ENCODE measurements at regions not wholly inside any gene's neighbourhood (a gene's known extent, or its start where the extent isn't known, plus 50 kb on each side); places are given as distances from the start of the nearest gene placed in this dataset.

DNA sequence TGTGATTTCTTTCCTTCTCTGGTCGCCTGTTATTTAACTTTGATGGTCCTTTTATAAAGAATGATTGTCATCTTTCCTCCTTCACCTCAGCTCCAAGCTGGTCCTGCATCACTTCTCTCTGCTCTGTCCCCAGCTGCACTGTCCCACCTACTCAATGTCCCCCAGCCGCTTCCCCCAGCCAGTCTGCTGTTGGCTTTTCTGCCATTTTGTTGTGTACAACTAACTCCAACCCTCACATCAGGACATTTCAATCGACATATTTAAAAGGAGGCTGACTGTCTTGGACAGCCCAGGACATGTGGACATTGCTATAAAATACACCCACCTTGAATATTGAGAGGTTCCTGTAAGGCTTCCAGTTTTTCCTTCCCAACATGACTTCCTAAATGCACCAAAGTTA lies 193.8 kb upstream of the RGMA start:
- Histone ChIP-seq H3K79me2 (ENCODE audit: control insufficient read depth, insufficient read depth, low read length) (no peaks in the 10 kb centered on the region), H4K20me1 (replicated peaks; ENCODE audit: control insufficient read depth, insufficient read depth, low read length) (no peaks in the 10 kb centered on the region), H3K9me3 (replicated peaks; ENCODE audit: control insufficient read depth, insufficient read depth, low read depth, low read length) (no peaks in the 10 kb centered on the region), H3K4me1 (replicated peaks in 1 of 2; ENCODE audit: control insufficient read depth in 2 of 2, insufficient read depth in 2 of 2, low read length in 2 of 2) (no peaks in the 10 kb centered on the region), H3K27me3 (ENCODE audit: control insufficient read depth in 2 of 2, insufficient read depth in 2 of 2, low read length in 2 of 2) (peaks cover 6 to 20% of the 10 kb centered on the region in 2 experiments; a peak in 4 of 5 replicates), H2AFZ (ENCODE audit: low read depth, low read length) (no peak overlapping the region), H3K27ac (ENCODE audit: extremely low read depth, low read depth, low read length) (no peak overlapping the region), H3K36me3 (ENCODE audit: control insufficient read depth, insufficient read depth, low read length) (no peaks in the 10 kb centered on the region), H3K9me1 (ENCODE audit: control insufficient read depth, insufficient read depth, low read length) (no peaks in the 10 kb centered on the region), H3K4me2 (ENCODE audit: insufficient read depth, low read length) (no peak overlapping the region), H3K4me3 (no peak overlapping the region), H3K9ac (ENCODE audit: insufficient read depth in 1 of 2, low read depth in 2 of 2, low read length in 2 of 2) (no peak overlapping the region)
- ChIA-PET CTCF (ENCODE audit: low intra/inter-chr PET ratio) (no interaction called here), POLR2A (no interaction called here)
- in situ Hi-C loops (cut with MboI) (no loop called here), intact Hi-C loops (cut with micrococcal nuclease) (no loop called here)
- TF ChIP-seq MGA (IDR thresholded peaks at IDR 0.05) (no peak), SP2 (IDR thresholded peaks at IDR 0.05; ENCODE audit: extremely low read depth, low read depth, low read length, poor library complexity, severe bottlenecking) (no peak), POLR2AphosphoS2 (IDR thresholded peaks at IDR 0.05; ENCODE audit: low read length) (no peak)
- no TSS peak for BruUV-seq (replicated peaks)
- WGBS (ENCODE audit: insufficient coverage, low coverage, missing lambda C conversion rate) = 0% methylated on average over 3 of the region's 3 CpGs
- no peak for DNase-seq (ENCODE audit: extremely low read depth in 1 of 4, low spot score in 3 of 4)
- no peak for ATAC-seq
- no peak for FAIRE-seq

Measured in K562 (cell line).